MM.1S (cell line): ENCODE measurements at regions not wholly inside any gene's neighbourhood (a gene's known extent, or its start where the extent isn't known, plus 50 kb on each side); places are given as distances from the start of the nearest gene placed in this dataset.

Experiments used
- CTCF ChIP-seq: fragments of 300-600 bp; sonication (generic); IDR thresholded peaks from 2 replicates; pipeline ENCODE4 v1.5.1; 2016; ENCODE audit warnings: antibody characterized with exemption, low read length, mixed read lengths
- EZH2 ChIP-seq: fragments of 300-600 bp; sonication (generic); optimal IDR thresholded peaks from 2 replicates; pipeline ENCODE3; 2017; ENCODE audit warnings: low read depth, mild to moderate bottlenecking, antibody characterized with exemption, low read length, mixed read lengths

DNA sequence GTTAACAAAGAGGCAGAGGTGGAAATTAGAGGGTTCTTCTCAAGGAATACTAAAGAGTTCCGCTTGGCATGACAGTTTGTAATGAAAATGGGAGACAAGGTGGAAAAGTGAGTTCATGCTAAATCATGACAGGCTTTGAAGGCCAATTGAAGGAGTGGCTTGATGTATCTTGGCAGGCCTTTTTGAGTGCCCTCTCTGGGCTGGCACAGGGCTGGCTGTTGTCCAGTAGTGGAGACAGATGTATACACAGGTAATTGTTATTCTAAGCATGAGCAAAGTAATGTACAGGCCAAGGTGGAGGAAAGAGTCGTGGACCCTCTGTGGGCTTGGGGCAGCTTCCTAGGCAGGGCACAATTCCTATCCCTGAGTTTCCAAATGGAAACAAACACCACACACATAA, 196.7 kb upstream of the GALNT2 start:
- TF ChIP-seq CTCF (no peak), EZH2 (no peak)
